Neural progenitor cell (in vitro differentiated cells): ENCODE measurements at regions not wholly inside any gene's neighbourhood (a gene's known extent, or its start where the extent isn't known, plus 50 kb on each side); places are given as distances from the start of the nearest gene placed in this dataset.

Experiments
- DNase-seq: peaks from one replicate; pipeline ENCODE4 v3.0.0-alpha.2; 2016; ENCODE audit warnings: low spot score
- H2AFZ ChIP-seq: fragments of 200-600 bp; sonication (generic); replicated peaks from 2 replicates; pipeline ENCODE4 v1.6.1; 2016; ENCODE audit warnings: antibody characterized with exemption
- H3F3A ChIP-seq: fragments of 200-600 bp; sonication (generic); 2 replicates; pipeline ENCODE4 v1.6.1; 2016; ENCODE audit warnings: antibody characterized with exemption, low read depth
- H3K27ac ChIP-seq: fragments of 200-600 bp; sonication (generic); 2 replicates; pipeline ENCODE4 v1.5.1; 2016; ENCODE audit warnings: mild to moderate bottlenecking
- H3K27me3 ChIP-seq: fragments of 200-600 bp; sonication (generic); 2 replicates; pipeline ENCODE4 v1.6.1; 2016; ENCODE audit warnings: mild to moderate bottlenecking, moderate library complexity
- H3K36me3 ChIP-seq: fragments of 200-600 bp; sonication (generic); 2 replicates; pipeline ENCODE4 v1.5.1; 2016
- H3K4me1 ChIP-seq: fragments of 200-600 bp; sonication (generic); 2 replicates; pipeline ENCODE4 v1.6.1; 2016; ENCODE audit warnings: mixed run types
- H3K4me2 ChIP-seq: fragments of 200-600 bp; sonication (generic); 2 replicates; pipeline ENCODE4 v1.6.1; 2016
- H3K4me3 ChIP-seq: fragments of 200-600 bp; sonication (generic); 2 replicates; pipeline ENCODE4 v1.5.1; 2016
- H3K79me2 ChIP-seq: fragments of 200-600 bp; sonication (generic); 2 replicates; pipeline ENCODE4 v1.6.1; 2016; ENCODE audit warnings: low read depth
- H3K9ac ChIP-seq: fragments of 200-600 bp; sonication (generic); 2 replicates; pipeline ENCODE4 v1.6.1; 2016
- H3K9me3 ChIP-seq: fragments of 200-600 bp; sonication (generic); 2 replicates; pipeline ENCODE4 v1.5.1; 2016; ENCODE audit warnings: low read depth
- H4K20me1 ChIP-seq: fragments of 200-600 bp; sonication (generic); 2 replicates; pipeline ENCODE4 v1.6.1; 2016; ENCODE audit warnings: low read depth
- H3K27ac Mint-ChIP-seq: 3 replicates; pipeline ENCODE4 v1.8.0; 2021; ENCODE audit warnings: mixed read lengths
- H3K27me3 Mint-ChIP-seq: 2 replicates; pipeline ENCODE4 v1.8.0; 2022; ENCODE audit warnings: low read depth, mild to moderate bottlenecking, inconsistent platforms, moderate library complexity, mixed read lengths; ENCODE audit not compliant: insufficient read depth
- H3K36me3 Mint-ChIP-seq: 3 replicates; pipeline ENCODE4 v1.8.0; 2021; ENCODE audit warnings: mixed read lengths
- H3K4me1 Mint-ChIP-seq: 3 replicates; pipeline ENCODE4 v1.8.0; 2021; ENCODE audit warnings: mixed read lengths
- H3K4me3 Mint-ChIP-seq: 3 replicates; pipeline ENCODE4 v1.8.0; 2021; ENCODE audit warnings: mild to moderate bottlenecking, moderate library complexity, mixed read lengths
- H3K9me3 Mint-ChIP-seq: 3 replicates; pipeline ENCODE4 v1.8.0; 2020; ENCODE audit warnings: mixed read lengths
- CTCF ChIP-seq: fragments of 200-600 bp; sonication (generic); IDR thresholded peaks from 2 replicates; pipeline ENCODE4 v1.5.1; 2017; ENCODE audit warnings: antibody characterized with exemption, mild to moderate bottlenecking
- EZH2 ChIP-seq: fragments of 200-600 bp; sonication (generic); IDR thresholded peaks from 2 replicates; pipeline ENCODE4 v1.6.1; 2017; ENCODE audit warnings: antibody characterized with exemption, mild to moderate bottlenecking, moderate library complexity
- EZH2phosphoT487 ChIP-seq: fragments of 200-600 bp; sonication (generic); IDR thresholded peaks from 2 replicates; pipeline ENCODE4 v1.6.1; 2017; ENCODE audit warnings: antibody characterized with exemption

DNA sequence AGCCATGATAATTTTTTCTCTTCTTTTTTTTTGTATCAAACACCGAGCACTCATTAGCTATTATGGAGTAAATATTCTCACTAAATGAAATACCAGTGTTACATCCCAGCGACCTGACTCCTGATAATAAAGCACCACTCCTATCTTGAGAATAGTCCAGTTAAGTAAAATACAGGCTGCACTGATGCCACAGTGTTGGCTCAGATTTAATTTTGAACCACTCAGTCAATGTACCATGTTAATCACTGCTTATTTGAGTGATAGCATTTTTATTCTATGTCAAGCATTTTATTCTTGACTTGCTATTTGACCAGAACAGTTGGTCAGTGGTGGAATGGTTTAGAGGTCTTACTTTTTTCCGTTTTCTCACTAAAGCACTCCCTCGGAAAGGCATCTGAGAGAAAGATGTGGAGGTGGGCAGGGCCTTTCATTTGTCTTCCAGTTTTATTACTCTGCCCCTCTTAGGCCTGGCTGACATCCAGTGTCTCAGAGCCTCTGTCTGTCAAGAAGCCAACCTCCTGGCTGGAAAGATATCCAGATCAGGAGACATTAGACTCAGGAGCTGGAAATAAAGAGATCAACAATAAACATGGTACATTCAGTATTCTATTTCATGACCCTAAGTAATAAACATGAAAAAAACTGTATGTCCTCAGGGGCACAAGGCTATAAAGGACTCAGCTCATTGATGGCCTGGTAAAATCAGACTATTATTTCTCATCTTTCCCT, 457.8 kb downstream of the EPM2A start:
- H3K79me2 ChIP-seq: no peaks in the 10 kb centered on the region
- no peak for DNase-seq
- no peak overlapping the region for H3K4me3 Mint-ChIP-seq
- no peaks in the 10 kb centered on the region for H3F3A ChIP-seq
- H3K9ac ChIP-seq: no peak overlapping the region
- no peaks in the 10 kb centered on the region for H3K27me3 ChIP-seq
- no peak overlapping the region for H3K27ac ChIP-seq
- peaks cover 5% of the 10 kb centered on the region for H3K4me1 Mint-ChIP-seq
- H3K4me3 ChIP-seq: no peak overlapping the region
- H4K20me1 ChIP-seq: no peaks in the 10 kb centered on the region
- H3K9me3 Mint-ChIP-seq: no peaks in the 10 kb centered on the region
- H3K9me3 ChIP-seq: no peaks in the 10 kb centered on the region
- H3K27me3 Mint-ChIP-seq: no peaks in the 10 kb centered on the region
- H3K4me1 ChIP-seq: peaks cover 7% of the 10 kb centered on the region
- no peak for TF ChIP-seq CTCF
- no peak for TF ChIP-seq EZH2phosphoT487
- no peak for TF ChIP-seq EZH2
- no peaks in the 10 kb centered on the region for H3K36me3 ChIP-seq
- no peak overlapping the region for H3K27ac Mint-ChIP-seq
- no peak overlapping the region for H2AFZ ChIP-seq
- no peaks in the 10 kb centered on the region for H3K36me3 Mint-ChIP-seq
- no peak overlapping the region for H3K4me2 ChIP-seq

- H3K4me3 Mint-ChIP-seq: no peak overlapping the region
- no peak overlapping the region for H3K27ac Mint-ChIP-seq
- H3K9ac ChIP-seq: no peak overlapping the region
- no peak overlapping the region for H3K4me2 ChIP-seq
- H3K79me2 ChIP-seq: no peaks in the 10 kb centered on the region
- no peak overlapping the region for H3K27ac ChIP-seq
- no peaks in the 10 kb centered on the region for H3K9me3 Mint-ChIP-seq
- no peaks in the 10 kb centered on the region for H3K36me3 Mint-ChIP-seq
- no peaks in the 10 kb centered on the region for H4K20me1 ChIP-seq
- TF ChIP-seq EZH2 (no peak), CTCF (no peak), EZH2phosphoT487 (no peak)
- H3K27me3 Mint-ChIP-seq: no peaks in the 10 kb centered on the region
- H2AFZ ChIP-seq: no peak overlapping the region
- no peaks in the 10 kb centered on the region for H3K36me3 ChIP-seq
- no peaks in the 10 kb centered on the region for H3F3A ChIP-seq
- no peak for DNase-seq
- H3K4me1 Mint-ChIP-seq: peaks cover 5% of the 10 kb centered on the region
- peaks cover 7% of the 10 kb centered on the region for H3K4me1 ChIP-seq
- no peak overlapping the region for H3K4me3 ChIP-seq
- no peaks in the 10 kb centered on the region for H3K9me3 ChIP-seq
- H3K27me3 ChIP-seq: no peaks in the 10 kb centered on the region
These were observed 457.0 kb downstream of the EPM2A start for GRCh38 chr6:145278163-145278807.

DNA sequence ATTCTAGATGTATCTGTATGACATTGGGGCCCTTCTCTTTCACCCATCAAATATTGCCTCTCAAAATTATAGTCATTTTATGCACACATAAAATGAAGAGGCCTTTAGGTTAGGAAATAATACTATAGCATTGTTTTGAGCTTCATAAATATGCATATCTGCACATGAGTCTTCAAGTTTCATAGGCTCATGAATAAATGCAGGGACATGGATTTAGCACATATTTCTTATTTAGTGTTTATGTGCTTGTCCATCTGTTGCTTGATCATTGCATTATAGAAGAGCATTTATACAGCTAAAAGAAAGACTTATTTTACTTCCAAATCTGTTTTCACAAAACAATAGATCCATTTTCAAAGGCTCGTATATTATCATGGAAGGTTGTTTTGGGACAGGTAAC, 455.8 kb downstream of the EPM2A start:
- Histone ChIP-seq H3K27ac (no peak overlapping the region), H3K79me2 (no peaks in the 10 kb centered on the region), H3K9ac (no peak overlapping the region), H4K20me1 (no peaks in the 10 kb centered on the region), H2AFZ (no peak overlapping the region), H3F3A (no peaks in the 10 kb centered on the region), H3K4me1 (peaks cover 7% of the 10 kb centered on the region), H3K36me3 (no peaks in the 10 kb centered on the region), H3K4me3 (no peak overlapping the region), H3K9me3 (no peaks in the 10 kb centered on the region), H3K27me3 (no peaks in the 10 kb centered on the region), H3K4me2 (no peak overlapping the region)
- no peaks in the 10 kb centered on the region for H3K36me3 Mint-ChIP-seq
- H3K27ac Mint-ChIP-seq: no peak overlapping the region
- no peak for DNase-seq
- H3K9me3 Mint-ChIP-seq: peaks cover 3% of the 10 kb centered on the region
- peaks cover 5% of the 10 kb centered on the region for H3K4me1 Mint-ChIP-seq
- TF ChIP-seq CTCF (no peak), EZH2phosphoT487 (no peak), EZH2 (no peak)
- no peaks in the 10 kb centered on the region for H3K27me3 Mint-ChIP-seq
- no peak overlapping the region for H3K4me3 Mint-ChIP-seq
